SW480 (cell line): ENCODE measurements at regions not wholly inside any gene's neighbourhood (a gene's known extent, or its start where the extent isn't known, plus 50 kb on each side); places are given as distances from the start of the nearest gene placed in this dataset.

ENCODE experiments used
- DNase-seq: peaks from one replicate; pipeline ENCODE4 v3.0.0-alpha.2; 2016; ENCODE audit warnings: low spot score

DNA sequence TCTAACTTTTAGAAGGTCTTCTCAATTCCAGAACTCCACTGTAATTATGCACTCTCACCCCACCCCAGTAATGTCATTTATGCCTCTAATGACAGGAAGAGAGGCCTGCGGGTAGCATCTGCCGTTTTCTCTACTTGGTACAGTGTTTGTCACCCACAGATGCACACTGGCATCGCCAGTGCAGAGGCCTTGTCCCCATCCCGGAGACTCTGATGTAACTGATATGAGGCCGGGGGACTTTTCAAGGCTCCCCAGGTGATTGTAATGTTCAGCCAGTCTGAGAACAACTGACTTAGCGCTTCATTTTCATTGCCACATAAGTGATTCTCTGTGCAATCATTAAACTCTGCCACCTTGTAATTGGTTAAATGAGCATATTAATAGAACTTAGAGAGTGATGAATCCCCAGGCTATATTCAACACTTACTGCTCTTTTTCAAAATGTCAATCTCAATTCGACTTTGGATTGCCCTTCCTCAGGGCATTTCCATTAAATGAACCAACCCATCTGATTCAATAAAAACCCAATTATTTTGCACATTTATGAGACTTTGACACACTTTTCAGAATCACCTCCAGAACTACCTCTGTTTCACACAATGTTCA, 113.2 kb downstream of the HERPUD2 start:
- DNase-seq: no peak

DNA sequence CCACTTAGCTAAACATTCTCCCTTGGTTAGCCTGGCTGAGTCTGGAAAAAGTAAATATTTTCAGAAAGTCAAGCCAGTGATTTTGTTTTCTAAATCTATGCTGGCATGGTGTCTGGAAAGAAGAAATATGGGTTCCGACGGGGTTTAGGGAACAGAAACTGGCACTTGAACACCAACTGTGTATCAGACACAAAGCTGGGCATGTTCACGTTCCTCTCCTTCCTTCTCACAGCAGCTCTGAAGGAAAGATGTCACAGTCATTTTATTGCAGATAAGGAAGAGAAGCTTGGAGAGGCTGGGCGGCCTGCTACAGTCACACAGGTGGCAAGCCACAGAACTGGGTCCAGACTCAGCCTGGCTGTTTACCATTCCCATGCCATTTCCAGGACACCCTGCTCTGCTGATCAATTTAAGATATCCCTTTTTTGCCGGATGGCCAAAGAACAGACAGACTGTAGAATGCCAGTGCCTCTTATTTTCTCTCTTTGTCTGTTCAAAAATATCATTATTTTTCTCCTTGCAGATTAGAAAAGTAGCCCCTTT, 118.8 kb downstream of the HERPUD2 start:
- no peak for DNase-seq

DNA sequence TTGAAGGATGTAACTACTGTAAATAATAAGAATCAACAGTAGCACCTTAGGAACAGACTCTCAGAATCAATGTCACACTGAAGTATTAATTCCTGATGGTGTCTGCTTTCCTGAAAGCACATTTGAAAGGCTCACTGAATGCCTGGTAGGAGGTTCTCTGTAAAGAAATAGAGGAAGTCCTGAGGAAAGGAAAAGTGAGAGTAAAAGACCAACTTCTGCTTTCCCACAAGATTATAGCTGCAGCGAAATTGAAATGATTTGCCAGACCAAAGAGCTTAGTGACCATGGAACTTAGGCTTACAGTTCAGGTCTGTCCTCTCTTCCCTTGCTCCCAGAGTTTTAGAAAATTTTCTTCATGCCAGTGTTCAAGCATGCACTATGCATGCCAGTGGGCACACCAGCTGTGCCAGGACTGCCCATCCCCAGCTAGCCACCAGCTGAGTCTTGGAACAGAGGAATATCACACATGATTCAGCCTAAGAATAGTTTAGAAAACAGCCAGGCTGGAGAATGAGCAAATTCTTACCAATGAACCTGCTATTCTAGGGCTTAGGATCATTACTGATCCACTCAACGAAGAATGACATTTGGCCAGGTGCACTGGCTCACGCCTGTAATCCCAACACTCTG, 123.2 kb downstream of the HERPUD2 start:
- DNase-seq: no peak

DNA sequence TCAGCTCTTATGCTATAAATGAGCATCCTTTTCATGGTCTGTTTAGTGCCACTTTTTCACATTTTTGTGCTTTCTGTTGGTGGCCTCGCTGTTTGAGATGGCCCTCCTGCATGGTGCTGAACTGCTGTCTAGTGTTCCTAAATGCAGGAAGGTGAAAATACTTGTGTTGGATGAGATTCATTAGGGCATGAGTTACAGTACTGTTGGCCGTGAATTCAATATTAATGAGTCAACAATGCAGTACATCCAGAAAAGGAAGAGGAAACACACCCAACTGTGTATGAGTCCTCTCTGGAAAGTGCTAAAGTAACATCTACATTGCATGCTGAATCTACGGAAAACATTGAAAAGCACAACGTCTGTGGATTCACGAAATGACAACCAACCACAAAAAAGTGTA, 124.0 kb downstream of the HERPUD2 start:
- DNase-seq: no peak

DNA sequence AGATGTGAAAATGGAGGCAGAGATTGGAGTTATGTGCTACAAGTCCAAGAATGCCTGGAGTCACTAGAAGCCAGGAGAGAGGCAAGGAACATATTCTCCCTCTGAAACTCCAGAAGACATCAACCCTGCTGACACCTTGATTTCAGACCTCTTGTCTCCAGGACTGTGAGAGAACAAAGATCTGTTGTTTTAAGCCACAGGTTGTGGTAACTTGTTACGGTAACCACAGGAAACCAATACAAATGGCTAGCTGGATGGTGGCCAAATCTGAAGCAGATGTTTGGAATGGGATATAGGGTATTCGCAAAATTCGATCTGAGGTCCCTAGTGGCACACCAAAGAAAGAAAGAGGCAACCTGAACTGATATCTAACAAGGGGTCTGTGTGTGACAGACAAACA, 129.0 kb downstream of the HERPUD2 start:
- peak; percentile 85 for DNase-seq

DNA sequence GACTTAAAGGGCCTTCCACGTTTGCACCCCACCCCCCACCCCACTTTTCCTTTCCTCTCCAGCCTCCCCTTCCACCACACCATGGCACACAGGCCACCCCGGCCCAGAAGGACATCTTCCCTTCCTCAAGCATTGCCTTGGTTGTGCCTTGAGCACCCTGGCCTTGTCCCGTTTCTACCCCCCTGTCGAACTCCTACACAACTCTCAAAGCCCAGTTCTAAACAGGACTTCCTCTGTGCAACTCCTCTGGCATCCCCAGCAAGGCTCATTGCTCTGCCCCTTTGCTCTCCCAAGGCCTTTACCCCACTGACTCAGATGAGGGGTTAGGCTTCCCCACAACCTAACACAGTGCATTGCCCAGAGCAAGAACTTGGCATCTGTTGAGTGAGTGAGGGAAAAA, 136.1 kb downstream of the HERPUD2 start:
- DNase-seq: no peak

DNA sequence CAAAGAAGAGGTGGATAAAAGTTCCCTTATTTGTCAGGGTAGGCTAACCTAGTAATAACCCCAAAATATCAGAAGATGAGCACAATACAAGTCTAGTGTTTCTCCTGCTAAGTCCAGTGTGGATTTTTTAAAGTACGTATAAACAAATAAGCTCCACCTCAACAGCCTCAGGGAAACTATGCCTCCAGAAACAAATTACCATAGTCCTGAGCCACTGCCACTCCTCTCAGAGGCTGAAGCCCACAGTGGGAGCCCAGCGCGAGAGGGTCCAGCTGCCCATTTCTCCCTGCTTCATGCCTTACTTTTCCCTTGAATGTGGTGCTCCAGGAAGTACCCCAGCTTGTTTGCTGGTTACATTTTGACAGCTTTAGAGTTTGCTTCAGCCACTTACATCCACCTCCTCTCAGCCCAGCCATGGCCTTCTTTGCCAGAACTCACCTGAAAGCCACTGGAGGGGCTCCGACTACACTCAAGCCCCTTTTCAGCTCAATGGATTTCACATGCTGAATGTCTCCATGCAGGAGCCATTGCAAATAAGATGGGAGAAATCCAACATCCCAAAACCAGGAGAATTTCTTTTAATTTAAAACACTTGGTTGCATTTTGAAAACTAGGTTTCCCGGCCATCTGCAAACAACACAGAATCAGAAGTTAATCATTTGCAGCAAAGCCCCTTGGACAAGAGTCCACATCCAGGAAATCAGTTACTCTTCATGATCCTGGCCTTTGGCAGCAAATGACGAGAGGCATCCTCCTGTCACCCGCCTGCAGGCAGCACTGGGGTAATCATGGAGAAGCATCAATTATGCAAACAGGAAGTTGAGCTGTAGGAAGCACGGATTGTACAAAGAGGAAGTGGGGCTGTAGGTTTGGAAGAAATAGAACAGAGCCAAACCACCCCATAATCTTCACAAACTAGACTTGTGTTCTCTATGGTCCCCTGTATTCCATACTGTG, 138.1 kb downstream of the HERPUD2 start:
- DNase-seq: no peak

DNA sequence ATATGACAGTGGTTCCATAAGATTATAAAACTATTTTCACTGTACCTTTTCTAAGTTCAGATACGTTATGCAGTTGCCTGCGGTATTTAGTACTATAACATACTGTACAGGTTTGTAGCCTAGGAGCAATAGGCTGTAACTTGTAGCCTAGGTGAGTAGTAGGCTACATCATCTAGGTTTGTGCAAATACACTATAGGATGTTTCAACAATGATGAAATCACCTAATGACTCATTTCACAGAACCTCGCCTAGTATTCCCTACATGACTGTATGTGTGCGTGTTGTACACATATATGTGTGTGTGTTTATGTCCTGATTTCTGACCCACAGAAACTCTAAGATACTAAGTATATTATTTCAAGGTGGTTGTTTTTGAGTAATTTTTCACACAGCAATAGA, 139.0 kb downstream of the HERPUD2 start:
- peak; percentile 93 for DNase-seq

DNA sequence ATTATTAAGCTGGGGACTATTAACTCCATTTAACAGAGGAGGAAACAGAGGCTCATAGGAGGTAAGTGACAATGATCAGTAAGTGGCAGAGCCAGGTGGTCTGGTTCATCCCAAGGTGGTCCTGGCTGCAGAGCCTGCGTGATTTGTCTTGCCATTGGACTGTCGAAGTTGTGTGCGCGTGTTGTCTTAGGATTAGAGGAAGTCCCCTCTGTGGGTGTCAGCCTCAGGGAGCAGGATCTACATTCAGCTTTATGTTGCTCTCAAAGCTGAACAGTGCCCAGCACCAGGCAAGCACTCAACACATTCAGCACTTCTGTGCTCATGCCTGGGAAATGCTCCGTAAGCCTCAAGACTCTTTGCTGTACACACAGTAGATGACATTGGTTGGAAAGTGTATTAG, 139.5 kb downstream of the HERPUD2 start:
- no peak for DNase-seq

DNA sequence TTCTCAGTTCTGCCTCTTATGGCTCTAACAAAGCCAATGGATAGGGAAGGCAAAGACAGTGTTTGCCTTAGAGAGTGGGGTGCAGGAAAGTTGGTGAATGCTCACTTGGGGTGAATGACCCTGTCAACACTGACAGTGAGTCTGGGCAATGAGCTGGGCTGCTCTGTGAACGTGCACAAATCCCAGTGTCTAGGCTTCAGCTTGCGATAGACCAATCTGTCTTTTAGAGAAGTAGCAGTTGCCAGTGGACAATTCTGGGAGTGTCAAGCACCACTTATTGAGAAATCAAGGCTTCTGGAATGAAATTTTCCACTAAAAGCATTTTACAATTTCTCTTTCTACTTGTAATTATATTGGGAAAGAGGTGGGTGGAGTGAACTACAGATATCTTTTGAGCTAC, 141.4 kb downstream of the HERPUD2 start:
- DNase-seq: no peak

DNA sequence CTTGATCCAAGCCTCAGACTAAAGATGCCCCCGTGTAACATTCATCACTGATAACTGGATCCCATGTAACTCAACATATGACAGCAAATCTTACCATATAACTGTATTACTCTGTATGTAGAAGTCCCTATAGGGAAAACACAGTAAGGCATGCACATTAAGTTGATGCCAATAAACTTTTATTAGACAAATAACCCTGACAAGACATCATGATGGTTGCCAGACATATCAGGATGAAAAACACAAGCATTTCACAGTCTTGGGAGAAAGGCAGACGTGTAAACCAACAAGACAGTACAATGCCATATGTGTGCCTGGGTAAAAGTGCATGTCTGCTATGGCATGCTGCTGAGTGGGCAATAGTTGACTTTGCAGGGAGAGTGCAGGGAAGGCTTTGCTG, 142.2 kb downstream of the HERPUD2 start:
- no peak for DNase-seq

DNA sequence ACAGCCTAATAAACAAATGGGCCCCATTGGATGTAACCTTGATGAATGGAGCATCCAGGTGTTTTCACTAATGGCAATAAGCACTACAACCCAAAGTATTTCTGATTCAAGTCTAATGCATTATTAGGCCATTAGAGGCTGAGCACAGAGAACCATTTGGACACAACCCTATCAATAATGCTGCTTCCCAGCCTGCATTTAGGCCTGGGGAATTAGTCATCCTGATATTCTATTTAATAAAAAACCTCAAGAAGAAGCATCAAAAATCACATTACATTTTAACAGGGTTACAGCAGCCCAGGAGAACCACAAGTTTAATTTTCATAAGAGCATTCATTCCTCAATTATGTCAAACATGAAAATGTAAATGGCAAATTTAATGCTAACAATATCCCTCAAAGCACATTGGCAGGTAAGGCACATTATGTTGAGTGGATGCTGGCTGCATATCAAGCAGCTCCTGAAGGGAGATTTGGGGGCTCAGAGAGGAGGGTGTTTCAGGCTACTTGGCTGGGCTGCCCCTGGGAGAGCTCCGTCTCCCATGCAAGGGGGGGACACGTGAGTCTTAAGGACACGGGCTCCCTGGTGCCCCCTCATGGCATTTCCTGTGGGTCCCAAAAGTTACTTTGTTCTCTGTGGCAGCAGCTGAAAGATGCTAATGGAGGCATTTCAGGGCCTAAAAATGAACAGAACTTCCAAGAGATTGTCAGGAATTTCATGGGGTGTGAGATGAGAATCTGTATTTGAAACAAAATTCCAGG, 143.4 kb downstream of the HERPUD2 start:
- no peak for DNase-seq

DNA sequence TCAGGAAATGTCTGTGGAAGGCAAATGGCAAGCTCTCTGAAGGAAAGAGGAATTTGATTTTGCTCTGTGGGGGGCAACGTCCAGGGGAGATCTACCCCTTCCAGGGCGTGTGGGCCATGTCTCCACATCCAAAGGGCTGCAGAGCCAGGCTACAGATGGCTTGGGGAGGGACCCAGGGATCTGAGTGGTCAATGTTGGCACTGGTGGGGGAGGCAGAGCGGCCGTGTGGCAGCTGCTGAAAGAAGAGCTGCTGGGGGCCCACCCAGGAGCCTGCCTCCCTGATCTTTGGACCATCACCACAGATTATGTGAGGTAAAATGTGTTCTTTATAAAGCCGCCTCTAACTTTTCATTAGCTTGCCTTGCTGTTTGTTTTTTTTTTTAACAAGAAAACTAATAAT, 144.1 kb downstream of the HERPUD2 start:
- DNase-seq: no peak

DNA sequence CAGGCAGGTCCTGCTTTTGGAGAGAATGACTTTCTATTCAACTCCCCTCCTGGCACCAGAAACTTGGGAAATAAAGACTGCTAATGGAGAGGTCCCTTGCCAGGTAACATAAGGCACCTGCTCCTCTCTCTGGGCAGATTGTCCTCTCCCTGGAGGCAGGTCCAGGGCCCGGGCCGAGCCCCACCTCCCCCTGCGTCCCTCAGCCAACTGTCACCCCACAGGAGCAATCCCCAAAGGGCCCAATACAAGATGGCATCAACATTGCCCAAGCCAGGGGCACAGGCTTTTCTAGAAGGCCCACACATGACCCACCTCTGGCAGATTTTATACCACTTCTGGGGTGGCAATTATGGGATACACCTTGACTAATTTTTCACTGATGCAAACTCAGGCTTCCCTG, 145.2 kb downstream of the HERPUD2 start:
- no peak for DNase-seq

DNA sequence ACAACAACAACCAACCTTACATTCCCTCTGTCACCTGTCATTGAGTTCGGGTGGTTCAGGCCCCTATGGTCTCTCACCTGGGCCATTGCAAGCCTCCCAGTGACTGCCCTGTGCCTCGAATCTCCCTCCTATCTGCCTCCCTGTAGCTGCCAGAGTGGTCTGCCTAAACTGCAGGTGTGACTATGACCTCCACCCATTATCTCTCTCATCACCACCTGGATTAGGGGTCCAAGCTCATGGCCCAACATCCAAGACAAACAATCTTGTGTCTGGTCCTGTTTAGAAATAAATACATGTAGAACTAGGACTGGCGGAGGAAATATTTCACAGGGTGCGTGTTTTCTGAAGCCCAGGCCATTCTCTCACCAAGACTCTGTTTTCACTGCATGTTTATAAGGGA, 146.6 kb downstream of the HERPUD2 start:
- no peak for DNase-seq

DNA sequence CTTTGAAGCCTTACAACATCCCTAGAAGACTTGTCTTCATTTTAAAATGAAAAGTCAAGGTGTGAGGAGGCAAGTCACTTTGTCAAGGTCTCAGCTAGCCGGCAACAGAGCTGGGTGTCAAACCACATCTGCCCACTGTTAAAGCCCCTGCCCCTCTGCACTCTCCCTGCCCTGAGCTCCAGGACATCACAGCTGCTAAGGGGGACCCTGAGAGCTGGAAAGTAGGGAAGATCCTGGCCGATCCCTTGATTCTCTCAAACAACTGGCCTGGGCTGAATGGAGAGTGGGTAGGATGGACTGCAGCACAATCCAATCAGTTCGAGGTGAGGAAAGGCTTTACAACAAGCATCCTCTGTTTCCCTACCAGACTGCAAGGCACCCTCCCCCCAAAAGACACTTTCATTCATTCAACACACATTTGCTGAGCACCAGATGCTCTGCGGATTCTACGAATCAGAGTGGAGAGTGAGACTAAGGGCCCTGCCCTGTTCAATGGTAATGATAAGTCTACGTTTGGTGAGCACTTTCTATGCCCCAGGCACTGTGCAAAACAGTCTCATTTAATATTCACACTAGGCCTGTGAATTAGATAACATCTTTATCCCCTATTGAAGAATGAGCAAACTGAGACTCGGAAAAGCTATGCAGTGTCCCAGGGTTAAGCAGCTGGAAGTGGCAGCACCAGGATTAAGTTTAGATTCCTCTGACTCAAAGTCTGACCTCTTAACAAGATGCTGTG, 148.1 kb downstream of the HERPUD2 start:
- DNase-seq: no peak

DNA sequence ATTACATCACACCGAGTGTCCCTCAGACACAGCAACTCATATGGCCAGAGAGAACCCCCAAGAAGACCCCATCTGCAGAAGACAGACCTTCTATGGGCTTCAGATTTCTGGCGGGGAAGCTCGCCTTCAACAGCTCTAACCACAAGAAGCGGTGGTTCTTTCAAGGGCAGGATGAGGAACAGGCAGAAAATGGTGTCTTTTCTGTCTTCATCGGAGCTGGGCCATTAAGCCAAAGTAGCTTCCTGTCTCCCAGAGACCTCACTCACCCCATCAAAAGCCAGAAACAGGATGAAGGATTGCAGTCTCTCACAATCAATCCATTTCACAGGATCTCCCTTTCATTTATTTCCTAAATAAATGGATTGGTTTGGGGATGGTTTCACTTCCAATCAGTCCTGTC, 149.1 kb downstream of the HERPUD2 start:
- no peak for DNase-seq

DNA sequence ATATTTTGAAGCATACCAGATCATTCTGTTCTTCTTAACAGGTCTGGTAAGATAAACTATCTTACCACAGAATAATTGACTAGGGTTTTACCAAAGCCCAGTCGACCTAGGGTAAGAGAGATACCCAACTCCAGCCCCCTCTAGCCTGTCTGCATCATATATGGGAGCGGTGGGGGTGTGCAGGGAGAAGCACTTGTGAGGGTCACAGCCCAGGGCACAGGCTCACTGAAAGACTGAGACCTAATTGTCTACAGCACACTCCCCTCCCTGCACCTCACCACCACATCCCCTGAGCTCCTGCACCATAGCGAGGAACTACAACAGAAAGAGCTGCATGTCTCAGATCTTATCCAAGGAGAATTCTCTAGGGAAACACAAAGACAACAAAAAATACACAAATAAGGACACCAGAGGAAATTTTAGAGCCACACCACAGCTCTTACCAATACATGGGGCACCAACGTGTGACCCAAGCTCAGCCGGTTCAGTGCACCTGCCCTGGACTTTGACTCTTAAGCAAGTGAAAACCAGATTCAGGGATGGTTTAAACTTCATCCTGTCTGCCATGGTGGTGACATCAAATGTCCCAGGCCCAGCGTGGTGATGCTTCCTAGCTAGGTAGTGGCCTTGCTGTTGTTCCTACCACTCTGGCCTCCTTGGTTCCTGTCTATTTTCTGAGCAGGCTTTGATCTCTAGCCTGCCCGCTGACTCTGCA, 150.8 kb downstream of the HERPUD2 start:
- no peak for DNase-seq

DNA sequence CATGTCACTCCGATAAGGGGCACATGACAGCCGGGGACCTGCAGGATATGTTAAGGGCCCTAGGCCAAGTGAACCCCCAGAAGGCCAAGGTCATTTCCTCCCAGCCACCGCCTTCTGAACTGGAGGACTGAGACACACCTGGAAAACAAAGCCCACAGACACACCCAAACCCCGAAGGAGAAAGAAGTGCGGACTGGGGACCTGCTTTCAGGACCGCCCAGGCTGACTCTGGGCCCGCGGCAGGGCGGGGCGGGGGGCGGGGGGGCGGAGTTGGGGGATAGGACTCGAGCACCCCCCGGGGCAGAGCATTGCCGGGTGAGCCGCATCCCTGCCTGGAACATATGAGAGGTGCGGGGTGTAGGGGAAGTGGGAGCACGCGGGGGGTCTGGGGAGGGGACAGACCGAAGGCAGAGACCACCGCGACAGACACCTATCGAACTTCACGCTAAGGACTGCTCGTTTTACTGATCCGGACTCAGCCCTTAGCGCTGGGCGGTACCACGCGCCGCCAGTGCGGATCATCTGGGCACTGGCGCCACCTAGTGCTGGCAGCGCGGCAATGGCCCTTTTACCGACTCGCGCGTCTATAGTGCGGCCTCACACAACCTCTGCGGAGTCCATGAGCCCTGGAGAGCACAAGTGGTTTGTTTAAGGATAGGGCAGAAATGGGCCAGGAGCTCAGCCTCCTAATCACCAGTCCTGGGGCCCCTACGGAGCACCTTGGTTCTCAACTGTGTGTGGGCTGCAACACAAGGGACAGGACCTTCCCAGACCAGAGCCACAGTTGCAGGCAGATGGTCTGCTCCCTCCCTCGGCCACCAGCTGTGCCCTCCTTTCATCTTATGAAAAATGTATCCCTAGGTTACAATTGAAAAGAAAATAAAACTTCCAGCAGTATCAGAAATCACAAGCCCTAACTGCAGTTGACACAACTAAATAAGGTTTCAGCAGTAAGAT, 157.6 kb downstream of the HERPUD2 start:
- DNase-seq: peak; percentile 70

DNA sequence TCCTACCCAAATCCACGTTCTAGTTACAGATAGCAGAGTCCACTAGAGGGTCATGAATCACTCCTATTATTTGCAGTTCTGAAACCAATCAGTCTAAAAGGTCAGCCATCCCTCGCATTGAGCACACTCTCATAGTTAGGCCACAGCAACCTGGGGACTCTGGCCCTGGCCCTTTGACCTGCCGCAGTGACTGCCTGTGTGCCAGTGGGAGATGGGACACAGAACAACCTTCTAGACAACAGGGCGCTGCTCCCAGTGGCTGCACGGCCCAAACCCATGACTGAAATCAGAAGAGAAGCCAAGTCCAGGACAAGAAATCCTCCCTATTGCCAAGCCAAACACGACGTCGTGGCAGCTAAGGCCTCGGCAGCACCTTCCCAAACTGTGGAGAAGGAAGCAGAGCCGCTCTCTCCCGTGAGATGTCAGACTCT, 158.5 kb downstream of the HERPUD2 start:
- no peak for DNase-seq
